ENCODE measurements at regions not wholly inside any gene's neighbourhood (a gene's known extent, or its start where the extent isn't known, plus 50 kb on each side); places are given as distances from the start of the nearest gene placed in this dataset.

- no peak for DNase-seq (ENCODE audit: low spot score)
- in situ Hi-C loops (cut with HindIII; ENCODE audit: low sequenced_read_pairs) = no loop called here
These were observed 997.3 kb downstream of the ARAP2 start for GRCh38 chr4:35247047-35247446.

DNA sequence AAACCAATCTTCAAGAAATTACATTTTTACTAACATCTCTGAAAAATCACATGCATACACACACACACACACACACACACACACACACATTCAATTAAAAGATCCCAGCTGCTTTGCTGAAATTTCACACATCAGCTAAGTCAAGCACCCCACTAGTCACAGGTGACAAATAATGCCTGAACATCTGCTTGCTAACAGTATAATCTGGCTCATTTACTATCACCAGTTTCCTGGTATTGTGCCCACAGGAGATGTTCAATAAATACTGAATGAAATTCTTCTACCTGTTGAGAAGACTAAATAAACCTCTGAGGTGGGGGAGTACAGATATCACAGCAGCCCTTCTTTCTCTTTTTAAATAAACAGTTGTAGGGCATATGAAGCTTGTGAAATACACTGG lies 994.0 kb downstream of the ARAP2 start:
- in situ Hi-C loops (cut with HindIII; ENCODE audit: low sequenced_read_pairs) = no loop called here
- DNase-seq (ENCODE audit: low spot score) = no peak

DNA sequence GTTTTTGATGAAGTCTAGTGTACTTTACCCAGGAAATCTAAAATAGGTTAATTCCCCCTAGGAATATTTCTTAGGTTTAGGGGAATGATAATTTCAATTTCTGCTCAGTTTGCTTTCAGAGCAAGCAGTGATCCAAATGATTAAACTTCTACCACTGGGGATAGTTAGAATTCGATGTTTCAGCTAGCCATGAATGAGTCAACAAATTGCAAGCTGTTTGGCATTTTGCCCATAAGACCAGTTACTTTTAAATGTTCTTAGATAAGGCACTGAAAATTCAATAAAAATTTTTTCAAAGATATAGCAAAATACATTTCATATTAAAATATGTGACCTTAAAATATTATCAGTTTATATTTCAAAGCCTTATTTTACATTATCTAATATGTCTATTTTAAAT lies 993.6 kb downstream of the ARAP2 start:
- in situ Hi-C loops (cut with HindIII; ENCODE audit: low sequenced_read_pairs) = no loop called here
- DNase-seq (ENCODE audit: low spot score) = no peak

DNA sequence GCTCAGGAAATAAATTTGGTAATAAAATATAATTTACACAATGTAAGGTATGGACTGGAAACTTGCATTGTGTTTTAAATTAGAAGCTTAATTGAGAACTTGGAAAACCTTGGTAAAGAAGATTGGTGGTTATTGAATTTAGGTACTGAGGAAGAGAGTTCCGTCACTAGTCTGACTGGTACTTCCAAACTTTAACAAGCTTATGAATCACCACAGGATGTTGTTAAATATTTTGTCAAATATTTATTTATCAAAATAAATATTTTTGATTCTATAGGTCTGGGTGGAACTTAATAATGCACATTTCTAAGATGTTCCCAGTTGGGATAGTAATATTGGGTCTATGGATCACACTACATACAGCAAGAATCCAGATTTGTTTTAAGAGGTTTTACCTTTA lies 992.2 kb downstream of the ARAP2 start:
- in situ Hi-C loops (cut with HindIII; ENCODE audit: low sequenced_read_pairs) = no loop called here

GRCh38 chr4:35252866-35253265 lies 991.4 kb downstream of the ARAP2 start:
- no peak for DNase-seq (ENCODE audit: low spot score)
- in situ Hi-C loops (cut with HindIII; ENCODE audit: low sequenced_read_pairs) = no loop called here

More for the DNA sequence above, 992.2 kb downstream of the ARAP2 start:
- no peak for DNase-seq (ENCODE audit: low spot score)

DNA sequence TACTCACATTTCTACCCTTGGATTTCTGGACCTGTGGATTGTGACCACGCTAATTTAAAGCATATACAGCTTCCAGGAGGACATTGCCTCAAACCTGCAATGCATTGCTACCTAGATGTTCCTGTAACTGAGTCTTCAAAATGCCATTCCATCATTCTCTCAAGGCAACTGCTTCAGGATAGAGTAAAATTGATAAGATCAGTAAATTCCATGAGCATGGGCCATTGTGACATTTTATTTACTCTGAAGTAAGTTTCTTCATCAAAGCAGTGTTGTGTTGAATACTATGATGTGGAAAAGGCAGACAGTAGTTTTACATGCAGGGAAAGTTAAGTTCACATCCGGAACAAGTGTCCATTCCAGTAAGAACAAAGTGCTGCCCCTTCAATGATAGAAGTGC lies 991.0 kb downstream of the ARAP2 start:
- no peak for DNase-seq (ENCODE audit: low spot score)
- in situ Hi-C loops (cut with HindIII; ENCODE audit: low sequenced_read_pairs) = no loop called here

DNA sequence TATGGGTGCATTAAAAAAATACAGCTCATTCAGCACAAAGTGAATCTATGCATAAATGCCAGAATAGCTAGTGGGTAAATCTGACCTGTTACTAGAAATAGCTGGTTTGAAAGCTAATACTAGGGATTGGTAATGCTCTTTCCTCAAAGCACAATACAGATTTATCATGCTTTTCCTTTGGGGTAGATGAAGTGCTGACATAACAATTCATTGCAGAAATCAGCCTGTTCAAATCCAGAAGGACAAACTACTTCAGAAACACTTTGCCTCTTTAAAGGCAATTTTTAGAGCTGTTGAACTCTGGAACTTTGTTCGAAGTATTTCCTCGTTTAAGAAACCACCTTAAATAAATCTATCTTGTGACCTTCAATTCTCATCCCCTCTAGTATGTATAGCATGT lies 957.9 kb downstream of the ARAP2 start:
- in situ Hi-C loops (cut with HindIII; ENCODE audit: low sequenced_read_pairs) = no loop called here

DNA sequence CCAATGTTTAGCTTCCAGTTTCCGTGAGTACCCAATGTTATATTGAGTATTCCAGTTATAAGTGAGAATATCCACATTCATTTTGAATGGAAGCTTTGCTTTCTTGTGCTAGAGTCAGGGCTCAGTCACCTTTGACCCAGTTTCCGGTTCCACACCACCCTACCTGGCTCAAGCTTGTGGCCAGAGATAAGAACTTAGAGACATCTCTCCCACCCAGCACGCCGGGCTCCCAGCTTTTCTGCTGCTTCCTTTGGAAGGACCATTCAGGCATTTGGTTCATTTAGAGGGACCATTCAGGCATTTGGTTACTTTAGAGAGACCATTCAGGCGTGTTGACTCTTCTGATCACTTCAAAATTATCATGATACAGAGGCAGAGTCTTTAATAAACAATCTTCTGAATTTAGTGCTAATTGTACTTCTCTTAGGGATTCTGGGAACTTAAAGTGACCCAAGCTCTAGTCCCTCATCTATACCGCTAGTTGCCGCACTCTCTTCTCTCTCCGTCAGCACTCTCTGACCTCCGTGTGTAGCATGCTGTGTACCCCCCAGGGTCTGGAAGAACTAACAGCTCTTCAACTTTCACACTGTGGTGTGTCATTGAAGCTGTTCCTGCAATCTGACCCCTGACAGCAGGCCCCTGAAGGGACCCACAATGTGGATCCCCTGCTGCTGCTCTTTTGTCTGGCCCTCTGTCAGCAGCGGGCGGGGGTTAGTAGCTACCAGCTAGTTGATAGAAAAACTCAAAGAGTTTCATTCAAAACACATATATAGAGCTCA lies 943.1 kb downstream of the ARAP2 start:
- DNase-seq (ENCODE audit: low spot score) = no peak
- in situ Hi-C loops (cut with HindIII; ENCODE audit: low sequenced_read_pairs) = no loop called here

More for the DNA sequence above, 957.9 kb downstream of the ARAP2 start:
- DNase-seq (ENCODE audit: low spot score) = no peak

- no peak for DNase-seq (ENCODE audit: low spot score)
- in situ Hi-C loops (cut with HindIII; ENCODE audit: low sequenced_read_pairs) = no loop called here
These were observed 928.9 kb downstream of the ARAP2 start for GRCh38 chr4:35315419-35315818.

GRCh38 chr4:35325908-35326453 lies 918.3 kb downstream of the ARAP2 start:
- DNase-seq (ENCODE audit: low spot score) = no peak
- in situ Hi-C loops (cut with HindIII; ENCODE audit: low sequenced_read_pairs) = no loop called here

DNA sequence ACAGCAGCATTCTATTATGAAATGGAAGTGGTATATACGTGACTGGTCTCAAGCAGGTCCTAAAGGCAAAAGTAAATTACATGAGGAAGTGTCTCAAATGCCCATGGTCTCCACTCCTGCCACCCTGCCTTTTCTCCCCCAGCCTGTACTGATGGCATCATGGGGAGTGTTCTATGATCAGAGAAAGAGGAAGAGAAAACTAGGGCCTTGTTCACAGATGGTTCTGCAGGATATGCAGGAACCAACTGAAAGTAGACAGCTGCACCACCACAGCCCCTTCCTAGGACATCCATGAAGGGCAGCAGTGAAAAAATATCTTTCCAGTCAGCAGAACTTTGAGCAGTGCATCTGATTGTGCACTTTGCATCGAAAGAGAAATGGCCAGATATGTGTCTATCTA lies 901.5 kb downstream of the ARAP2 start:
- in situ Hi-C loops (cut with HindIII; ENCODE audit: low sequenced_read_pairs) = no loop called here
- DNase-seq (ENCODE audit: low spot score) = no peak

GRCh38 chr4:35347276-35347675 lies 897.0 kb downstream of the ARAP2 start:
- no peak for DNase-seq (ENCODE audit: low spot score)
- in situ Hi-C loops (cut with HindIII; ENCODE audit: low sequenced_read_pairs) = no loop called here

DNA sequence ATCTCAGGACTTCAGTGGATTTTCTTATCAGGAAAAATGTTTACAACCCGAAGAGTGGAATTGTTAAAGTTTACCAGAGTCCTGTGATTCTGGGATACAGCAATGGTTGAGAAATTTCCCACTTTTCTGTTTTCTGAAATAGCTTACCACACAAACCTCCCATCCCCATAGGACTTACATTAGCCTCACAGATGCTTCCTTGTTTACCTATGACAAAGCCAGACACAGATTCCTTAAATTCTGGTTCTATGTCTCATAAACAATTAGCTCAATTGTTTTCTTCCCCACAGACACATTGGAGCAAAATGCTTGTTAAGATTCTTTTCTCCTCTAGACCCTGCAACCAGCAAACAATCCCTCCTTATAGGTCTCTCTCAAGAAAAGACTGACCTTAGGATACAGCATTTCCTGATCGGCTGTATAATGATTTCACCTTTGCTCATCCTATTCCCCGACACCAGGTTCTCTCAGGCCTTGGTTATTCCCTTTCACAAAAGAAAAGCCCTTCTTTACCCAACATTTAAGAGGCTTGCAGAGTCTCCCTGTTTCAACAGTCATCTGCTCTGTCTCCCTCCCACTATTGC lies 886.2 kb downstream of the ARAP2 start:
- DNase-seq (ENCODE audit: low spot score) = no peak
- in situ Hi-C loops (cut with HindIII; ENCODE audit: low sequenced_read_pairs) = no loop called here

GRCh38 chr4:35364321-35364870 lies 879.9 kb downstream of the ARAP2 start:
- in situ Hi-C loops (cut with HindIII; ENCODE audit: low sequenced_read_pairs) = no loop called here
- DNase-seq (ENCODE audit: low spot score) = no peak

DNA sequence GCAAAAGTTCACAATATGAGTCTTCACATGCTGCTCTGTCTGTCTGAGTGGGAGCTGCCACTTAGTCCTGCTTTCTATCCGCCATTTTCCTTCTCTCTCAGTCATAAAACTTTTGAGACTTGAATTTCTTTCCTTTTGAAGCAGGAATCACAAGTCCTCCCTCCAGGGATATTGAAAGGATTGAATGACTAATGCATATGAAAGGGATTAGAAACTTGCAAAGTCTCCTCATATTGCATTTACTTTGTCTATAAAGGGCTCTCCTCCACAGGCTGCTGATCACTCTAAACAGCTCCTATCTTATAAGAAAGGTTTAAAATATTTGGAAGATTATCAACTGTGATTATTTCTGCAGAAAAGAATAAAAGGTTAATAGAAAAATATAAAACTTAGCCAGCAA lies 879.1 kb downstream of the ARAP2 start:
- DNase-seq (ENCODE audit: low spot score) = no peak
- in situ Hi-C loops (cut with HindIII; ENCODE audit: low sequenced_read_pairs) = no loop called here

DNA sequence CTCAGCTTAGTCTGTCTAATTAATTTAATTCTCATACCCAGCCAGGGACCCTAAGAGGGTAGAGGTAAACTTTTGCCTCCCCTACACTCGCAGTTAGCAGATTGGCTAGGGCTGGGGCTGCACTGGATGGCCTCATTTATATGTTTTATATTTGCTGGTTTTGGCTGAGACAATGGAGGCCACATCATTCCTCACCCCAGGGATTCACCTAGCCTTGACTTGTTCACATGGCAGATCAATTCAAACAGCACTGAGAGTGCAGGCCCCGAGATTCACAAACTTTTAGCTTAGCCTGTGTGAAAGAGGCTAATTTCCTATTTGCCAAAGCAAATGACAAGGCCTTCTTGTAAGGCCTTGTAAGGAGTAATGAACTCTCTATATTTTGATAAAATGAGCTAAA lies 844.4 kb downstream of the ARAP2 start:
- in situ Hi-C loops (cut with HindIII; ENCODE audit: low sequenced_read_pairs) = no loop called here
- DNase-seq (ENCODE audit: low spot score) = no peak

DNA sequence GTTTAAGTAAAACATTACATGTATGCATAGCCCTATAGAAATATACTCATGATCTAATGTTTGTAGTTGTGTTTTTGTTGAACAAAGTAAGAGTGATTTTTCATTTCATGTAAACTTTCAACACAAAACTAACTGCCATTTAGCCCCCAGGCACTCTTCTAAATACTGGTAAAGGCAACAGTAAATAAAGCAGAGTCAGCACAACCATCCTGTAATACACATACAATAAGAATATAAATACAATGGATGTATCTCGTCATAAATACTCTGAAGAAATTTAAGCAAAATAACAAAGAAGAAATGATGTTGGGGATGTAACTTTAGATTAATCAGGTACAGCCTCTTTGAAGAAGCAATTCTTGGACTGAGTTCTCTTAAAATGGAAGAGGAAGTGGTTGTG lies 821.2 kb downstream of the ARAP2 start:
- in situ Hi-C loops (cut with HindIII; ENCODE audit: low sequenced_read_pairs) = no loop called here
- DNase-seq (ENCODE audit: low spot score) = no peak

- in situ Hi-C loops (cut with HindIII; ENCODE audit: low sequenced_read_pairs) = no loop called here
- DNase-seq (ENCODE audit: low spot score) = no peak
These were observed 796.8 kb downstream of the ARAP2 start for GRCh38 chr4:35447474-35447873.

DNA sequence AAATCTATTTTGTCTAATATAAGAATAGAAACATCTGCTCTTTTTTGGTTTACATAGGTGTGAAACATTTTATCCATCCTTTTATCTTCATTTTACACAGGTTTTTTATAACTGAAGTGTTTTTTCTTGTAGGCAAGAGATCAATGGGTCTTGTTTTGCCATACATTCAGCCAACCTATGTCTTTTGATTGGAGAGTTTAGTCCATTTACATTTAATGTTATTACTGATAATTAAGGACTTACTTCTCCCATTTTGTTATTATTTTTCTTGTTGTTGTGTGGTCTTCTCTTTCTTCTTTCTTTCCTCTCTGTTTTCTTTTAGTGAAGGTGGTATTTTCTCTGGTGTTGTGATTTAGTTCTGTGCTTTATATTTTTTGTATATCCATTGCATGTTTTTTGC lies 785.3 kb downstream of the ARAP2 start:
- no peak for DNase-seq (ENCODE audit: low spot score)
- in situ Hi-C loops (cut with HindIII; ENCODE audit: low sequenced_read_pairs) = no loop called here

DNA sequence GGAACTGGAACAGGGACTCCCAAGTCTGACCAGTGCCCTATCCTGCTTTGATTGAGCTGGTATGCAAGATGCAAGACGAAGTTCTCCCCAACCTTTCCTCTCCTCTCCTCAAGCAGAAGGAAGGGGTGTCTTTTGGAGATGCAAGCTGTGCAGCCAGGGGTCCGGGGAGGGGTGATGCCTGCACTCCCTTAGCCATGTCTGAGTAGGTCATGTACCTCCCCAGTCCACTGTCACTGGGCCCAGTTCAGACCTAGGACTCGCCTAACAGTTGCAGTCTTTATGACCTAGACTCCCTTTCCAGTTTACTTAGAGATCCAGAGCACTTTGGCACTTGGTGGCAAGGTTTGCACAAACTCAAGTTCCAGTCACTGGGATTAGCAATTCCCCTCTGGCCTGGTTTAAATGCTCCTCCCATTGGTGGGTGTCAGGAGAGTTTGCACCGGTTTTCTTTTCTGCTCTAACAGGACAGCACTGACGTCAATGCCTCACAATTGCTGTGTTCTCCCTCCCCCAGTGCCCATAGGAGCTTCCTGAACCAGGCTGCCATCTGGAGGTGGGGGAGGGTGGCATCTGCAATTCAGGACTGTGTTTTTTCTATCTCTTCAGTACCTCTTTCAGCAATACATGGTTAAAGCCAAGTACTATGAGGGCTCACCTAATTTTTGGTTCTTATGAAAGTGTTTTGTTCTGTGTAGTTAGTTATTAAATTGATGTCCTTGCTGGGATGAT lies 782.2 kb downstream of the ARAP2 start:
- no peak for DNase-seq (ENCODE audit: low spot score)
- in situ Hi-C loops (cut with HindIII; ENCODE audit: low sequenced_read_pairs) = no loop called here

Data from G401 (cell line).